MM.1S (cell line): ENCODE measurements at regions not wholly inside any gene's neighbourhood (a gene's known extent, or its start where the extent isn't known, plus 50 kb on each side); places are given as distances from the start of the nearest gene placed in this dataset.

Experiments
- DNase-seq: peaks from one replicate; pipeline ENCODE4 v3.0.0-alpha.2; 2015
- H2AFZ ChIP-seq: fragments of 300-600 bp; sonication (generic); 2 replicates; pipeline ENCODE4 v1.6.0; 2016; ENCODE audit warnings: antibody characterized with exemption, low read length
- H3F3A ChIP-seq: fragments of 300-600 bp; sonication (generic); 2 replicates; pipeline ENCODE4 v1.6.1; 2016; ENCODE audit warnings: mild to moderate bottlenecking, antibody characterized with exemption, low read length, moderate library complexity, mixed read lengths; ENCODE audit not compliant: insufficient read depth
- H3K27ac ChIP-seq: fragments of 300-600 bp; sonication (generic); 2 replicates; pipeline ENCODE4 v1.5.1; 2016; ENCODE audit warnings: mild to moderate bottlenecking, low read length
- H3K27me3 ChIP-seq: fragments of 300-600 bp; sonication (generic); replicated peaks from 2 replicates; pipeline ENCODE4 v1.6.0; 2016; ENCODE audit warnings: low read length; ENCODE audit not compliant: insufficient read depth
- H3K36me3 ChIP-seq: fragments of 300-600 bp; sonication (generic); replicated peaks from 2 replicates; pipeline ENCODE4 v1.6.1; 2016; ENCODE audit warnings: mild to moderate bottlenecking, low read length, mixed read lengths; ENCODE audit not compliant: insufficient read depth
- H3K4me1 ChIP-seq: fragments of 300-600 bp; sonication (generic); 2 replicates; pipeline ENCODE4 v1.6.1; 2016; ENCODE audit warnings: low read length, mixed read lengths
- H3K4me2 ChIP-seq: fragments of 300-600 bp; sonication (generic); 2 replicates; pipeline ENCODE4 v1.6.0; 2016; ENCODE audit warnings: low read depth, low read length
- H3K4me3 ChIP-seq: fragments of 300-600 bp; sonication (generic); 2 replicates; pipeline ENCODE4 v1.5.1; 2016; ENCODE audit warnings: low read length, mixed read lengths
- H3K79me2 ChIP-seq: fragments of 300-600 bp; sonication (generic); 2 replicates; pipeline ENCODE4 v1.6.1; 2016; ENCODE audit warnings: mixed run types, low read length, mixed read lengths
- H3K9ac ChIP-seq: fragments of 300-600 bp; sonication (generic); 2 replicates; pipeline ENCODE4 v1.6.1; 2016; ENCODE audit warnings: low read length, mixed read lengths
- H3K9me2 ChIP-seq: fragments of 300-600 bp; sonication (generic); replicated peaks from 2 replicates; pipeline ENCODE4 v1.6.1; 2016; ENCODE audit warnings: mild to moderate bottlenecking, low read length, mixed read lengths; ENCODE audit not compliant: insufficient read depth
- H3K9me3 ChIP-seq: fragments of 300-600 bp; sonication (generic); replicated peaks from 2 replicates; pipeline ENCODE4 v1.6.1; 2016; ENCODE audit warnings: mild to moderate bottlenecking, low read length, mixed read lengths; ENCODE audit not compliant: insufficient read depth
- H4K20me1 ChIP-seq: fragments of 300-600 bp; sonication (generic); 2 replicates; pipeline ENCODE4 v1.6.1; 2016; ENCODE audit warnings: mild to moderate bottlenecking, low read length, moderate library complexity, mixed read lengths; ENCODE audit not compliant: insufficient read depth
- CTCF ChIP-seq: fragments of 300-600 bp; sonication (generic); IDR thresholded peaks from 2 replicates; pipeline ENCODE4 v1.5.1; 2016; ENCODE audit warnings: antibody characterized with exemption, low read length, mixed read lengths
- EZH2 ChIP-seq: fragments of 300-600 bp; sonication (generic); optimal IDR thresholded peaks from 2 replicates; pipeline ENCODE3; 2017; ENCODE audit warnings: low read depth, mild to moderate bottlenecking, antibody characterized with exemption, low read length, mixed read lengths
- EZH2phosphoT487 ChIP-seq: fragments of 300-600 bp; sonication (generic); IDR thresholded peaks from 2 replicates; pipeline ENCODE4 v1.6.1; 2018; ENCODE audit warnings: antibody characterized with exemption, low read length

DNA sequence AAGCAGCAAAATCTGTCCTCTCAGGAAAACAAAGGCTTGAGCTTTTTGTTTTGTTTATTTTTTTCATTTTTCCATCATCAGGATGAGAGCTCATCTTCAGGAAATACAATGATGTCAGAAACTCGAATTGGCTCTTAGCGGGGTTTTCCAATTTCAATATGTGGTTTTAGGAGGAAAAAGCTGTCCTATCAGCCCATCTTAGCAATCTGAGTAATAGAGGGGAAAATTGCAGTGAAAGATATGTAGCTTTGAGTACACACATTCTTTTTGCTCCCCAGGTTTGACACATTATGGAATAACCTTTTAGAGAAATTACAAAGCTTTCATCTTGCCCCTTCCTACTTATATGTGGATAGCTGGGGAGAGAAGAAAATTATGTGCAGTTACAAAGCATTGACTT, 113.6 kb upstream of the MYO3A start:
- Histone ChIP-seq H3K4me1 (peaks cover 23% of the 10 kb centered on the region), H3K79me2 (no peaks in the 10 kb centered on the region), H3K36me3 (no peaks in the 10 kb centered on the region), H3K9me3 (no peaks in the 10 kb centered on the region), H2AFZ (peak overlapping the region; percentile 87), H3K27me3 (no peaks in the 10 kb centered on the region), H3K9ac (no peak overlapping the region), H3K9me2 (no peaks in the 10 kb centered on the region), H3K4me3 (no peak overlapping the region), H3K27ac (peak overlapping the region; percentile 47; the same call in 1 of the 2 replicates), H4K20me1 (no peaks in the 10 kb centered on the region), H3K4me2 (peak overlapping the region; percentile 50), H3F3A (peaks cover 18% of the 10 kb centered on the region; the same call in 1 of the 2 replicates)
- TF ChIP-seq EZH2 = no peak
- TF ChIP-seq CTCF = no peak
- no peak for TF ChIP-seq EZH2phosphoT487
- DNase-seq = no peak

DNA sequence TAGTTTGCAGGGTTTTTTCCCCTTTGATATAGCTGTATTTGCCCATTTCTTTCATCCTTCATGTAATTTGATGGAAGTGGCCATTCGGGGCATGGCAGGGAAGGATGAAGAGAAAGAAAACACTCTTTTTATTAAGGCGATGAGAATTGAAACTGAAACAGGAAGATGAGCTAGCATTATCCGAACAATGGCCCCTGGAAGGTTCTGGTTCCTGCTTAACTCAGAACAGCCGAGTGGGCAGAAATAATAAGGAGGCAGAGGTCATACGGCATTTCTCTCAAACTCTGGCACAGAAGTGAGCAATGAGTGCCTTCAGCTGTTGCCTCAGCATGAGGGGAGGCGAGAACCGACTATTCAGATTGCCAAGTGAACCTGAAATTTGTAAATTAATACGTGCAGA, 113.2 kb upstream of the MYO3A start:
- Histone ChIP-seq H3K4me2 (peak overlapping the region; percentile 50), H2AFZ (peak overlapping the region; percentile 87), H3K79me2 (no peaks in the 10 kb centered on the region), H3K36me3 (no peaks in the 10 kb centered on the region), H3K9me3 (no peaks in the 10 kb centered on the region), H3K4me1 (peaks cover 20% of the 10 kb centered on the region), H3K27ac (peak overlapping the region; percentile 47; the same call in 1 of the 2 replicates), H3F3A (peaks cover 14% of the 10 kb centered on the region; the same call in 1 of the 2 replicates), H4K20me1 (no peaks in the 10 kb centered on the region), H3K9me2 (no peaks in the 10 kb centered on the region), H3K9ac (no peak overlapping the region), H3K4me3 (peak overlapping the region; percentile 32; the same call in 1 of the 2 replicates), H3K27me3 (no peaks in the 10 kb centered on the region)
- TF ChIP-seq EZH2 (no peak), CTCF (no peak), EZH2phosphoT487 (no peak)
- DNase-seq = peak; percentile 69

GRCh38 chr10:25824050-25824449, 110.0 kb upstream of the MYO3A start:
- DNase-seq = no peak
- Histone ChIP-seq H3K9me2 (no peaks in the 10 kb centered on the region), H3K27ac (no peak overlapping the region), H2AFZ (no peak overlapping the region), H3K9me3 (no peaks in the 10 kb centered on the region), H4K20me1 (no peaks in the 10 kb centered on the region), H3K27me3 (no peaks in the 10 kb centered on the region), H3K4me3 (no peak overlapping the region), H3K36me3 (no peaks in the 10 kb centered on the region), H3K4me1 (peaks cover 13% of the 10 kb centered on the region; the same call in 1 of the 2 replicates), H3F3A (peaks cover 5% of the 10 kb centered on the region; the same call in 1 of the 2 replicates), H3K4me2 (no peak overlapping the region), H3K79me2 (no peaks in the 10 kb centered on the region), H3K9ac (no peak overlapping the region)
- TF ChIP-seq EZH2phosphoT487 (no peak), CTCF (no peak), EZH2 (no peak)
